SK-N-SH (cell line): ENCODE measurements at regions not wholly inside any gene's neighbourhood (a gene's known extent, or its start where the extent isn't known, plus 50 kb on each side); places are given as distances from the start of the nearest gene placed in this dataset.
"Not testable (repeated sequence)": the region's sequence is repeated elsewhere in the genome, so short reads cannot be mapped to it uniquely, and the experiment has no call there.

Experiments used
- CTCF ChIA-PET: fragments of 300-600, 350-600 bp; formaldehyde crosslinking; extraction: SDS; loops from one replicate; lab custom pipeline; 2021; lab: Yijun Ruan, JAX
- POLR2A ChIA-PET: fragments of 350-600 bp; sonication (Branson Sonifier 250); formaldehyde crosslinking; extraction: SDS; loops from one replicate; lab custom pipeline; 2020; ENCODE audit warnings: antibody characterized with exemption, inconsistent platforms; lab: Yijun Ruan, JAX
- DNase-seq: peaks from one replicate; pipeline ENCODE4 v3.0.0; 2012
- H2AFZ ChIP-seq: fragments of 200-600 bp; sonication (generic); 2 replicates; pipeline ENCODE4 v1.8.1; 2016; ENCODE audit warnings: antibody characterized with exemption, mild to moderate bottlenecking, low read depth
- H3F3A ChIP-seq: fragments of 200-600 bp; sonication (generic); replicated peaks from 2 replicates; pipeline ENCODE3; 2016; ENCODE audit warnings: antibody characterized with exemption, mild to moderate bottlenecking; ENCODE audit not compliant: insufficient read depth
- H3K27ac ChIP-seq, 2 experiments: fragments of 200-500 bp in 1 of 2; fragments of 200-600 bp in 1 of 2; sonication (Bioruptor generic) in 1 of 2; sonication (generic), shearing (Covaris generic) in 1 of 2; 2 replicates each; pipeline versions ENCODE4 v1.5.1 to v1.6.1; 2014 to 2016; ENCODE audit warnings: low read depth in 2 of 2, inconsistent platforms in 1 of 2, low read length in 1 of 2, mild to moderate bottlenecking in 1 of 2, mixed read lengths in 1 of 2
- H3K27me3 ChIP-seq: fragments of 200-600 bp; sonication (generic), shearing (Covaris generic); 2 replicates; pipeline ENCODE4 v1.6.1; 2016; ENCODE audit warnings: mixed run types; ENCODE audit not compliant: insufficient read depth
- H3K36me3 ChIP-seq, 2 experiments: fragments of 200-500 bp in 1 of 2; fragments of 200-600 bp in 1 of 2; sonication (Bioruptor generic) in 1 of 2; sonication (generic) in 1 of 2; replicated peaks in 1 of 2; 2 replicates each; pipeline versions ENCODE3 to v1.5.1; 2014 to 2016; ENCODE audit warnings: low read length in 1 of 2, mild to moderate bottlenecking in 1 of 2; ENCODE audit not compliant: insufficient read depth in 2 of 2, control insufficient read depth in 1 of 2
- H3K4me1 ChIP-seq, 2 experiments: fragments of 200-500 bp in 1 of 2; fragments of 200-600 bp in 1 of 2; sonication (Bioruptor generic) in 1 of 2; sonication (generic), shearing (Covaris generic) in 1 of 2; 2 replicates each; pipeline versions ENCODE4 v1.5.1 to v1.6.1; 2014 to 2016; ENCODE audit warnings: low read depth in 1 of 2, low read length in 1 of 2, mixed run types in 1 of 2; ENCODE audit not compliant: insufficient read depth in 2 of 2, control insufficient read depth in 1 of 2
- H3K4me2 ChIP-seq: fragments of 200-600 bp; sonication (generic), shearing (Covaris generic); 2 replicates; pipeline ENCODE4 v1.6.1; 2017; ENCODE audit warnings: mixed run types
- H3K4me3 ChIP-seq, 2 experiments: fragments of 200-500 bp in 1 of 2; fragments of 200-600 bp in 1 of 2; sonication (Bioruptor generic) in 1 of 2; sonication (generic), shearing (Covaris generic) in 1 of 2; 2 replicates each; pipeline versions ENCODE4 v1.5.1 to v1.8.1; 2014 to 2016; ENCODE audit warnings: low read depth in 2 of 2, inconsistent platforms in 1 of 2, low read length in 1 of 2, mild to moderate bottlenecking in 1 of 2, mixed read lengths in 1 of 2, moderate library complexity in 1 of 2
- H3K79me2 ChIP-seq: fragments of 200-600 bp; sonication (generic); 2 replicates; pipeline ENCODE4 v1.8.1; 2017; ENCODE audit warnings: mild to moderate bottlenecking; ENCODE audit not compliant: insufficient read depth
- H3K9ac ChIP-seq: fragments of 200-600 bp; sonication (generic); 2 replicates; pipeline ENCODE4 v1.6.1; 2017; ENCODE audit warnings: mixed run types
- H3K9me2 ChIP-seq: fragments of 200-600 bp; sonication (generic); 2 replicates; pipeline ENCODE4 v1.6.1; 2017; ENCODE audit warnings: mixed run types
- H3K9me3 ChIP-seq: fragments of 200-600 bp; sonication (generic); 2 replicates; pipeline ENCODE4 v1.6.1; 2017; ENCODE audit warnings: mixed run types, mild to moderate bottlenecking, moderate library complexity
- H4K20me1 ChIP-seq: fragments of 200-600 bp; sonication (generic); 2 replicates; pipeline ENCODE4 v1.6.1; 2017; ENCODE audit warnings: mild to moderate bottlenecking, mixed run types; ENCODE audit not compliant: insufficient read depth
- ELF1 ChIP-seq: IDR thresholded peaks from 2 replicates; pipeline ENCODE4 v1.4.0; 2012
- EZH2phosphoT487 ChIP-seq: fragments of 200-600 bp; sonication (generic); IDR thresholded peaks from 2 replicates; pipeline ENCODE4 v1.6.1; 2017; ENCODE audit warnings: low read depth, mixed run types, mild to moderate bottlenecking, antibody characterized with exemption, moderate library complexity, borderline replicate concordance
- FOSL2 ChIP-seq: IDR thresholded peaks from 2 replicates; pipeline ENCODE4 v1.4.0; 2012; ENCODE audit warnings: low read depth, mild to moderate bottlenecking, moderate library complexity, borderline replicate concordance
- FOXJ3 ChIP-seq: sonication (generic); formaldehyde crosslinking; IDR thresholded peaks from 2 replicates; pipeline ENCODE4 v1.5.1; 2020; ENCODE audit warnings: mild to moderate bottlenecking, missing genetic modification reagents
- GABPA ChIP-seq: IDR thresholded peaks from 2 replicates; pipeline ENCODE4 v1.4.0; 2012; ENCODE audit warnings: low read depth, mild to moderate bottlenecking
- JUND ChIP-seq: IDR thresholded peaks from 2 replicates; pipeline ENCODE4 v1.4.0; 2012
- MEF2A ChIP-seq: IDR thresholded peaks from 2 replicates; pipeline ENCODE4 v1.4.0; 2012; ENCODE audit warnings: low read depth, borderline replicate concordance
- RFX5 ChIP-seq: IDR thresholded peaks from 2 replicates; pipeline ENCODE4 v1.6.1; 2012; ENCODE audit warnings: mild to moderate bottlenecking, improper control_type of control experiment, low read length
- SMC3 ChIP-seq: IDR thresholded peaks from 2 replicates; pipeline ENCODE4 v1.6.1; 2012; ENCODE audit warnings: low read depth, low read length, improper control_type of control experiment
- TAF1 ChIP-seq: IDR thresholded peaks from 2 replicates; pipeline ENCODE4 v1.6.1; 2012; ENCODE audit warnings: low read depth, mild to moderate bottlenecking, low read length, moderate library complexity, borderline replicate concordance
- TCF12 ChIP-seq: IDR thresholded peaks from 2 replicates; pipeline ENCODE4 v1.4.0; 2012
- TEAD4 ChIP-seq: IDR thresholded peaks from 2 replicates; pipeline ENCODE4 v1.4.0; 2012; ENCODE audit warnings: mild to moderate bottlenecking, borderline replicate concordance; ENCODE audit not compliant: insufficient read depth
- WGBS: methylation state at CpG from one replicate; pipeline ENCODE4 v1.1.6; 2017; ENCODE audit warnings: low lambda C conversion rate; 5-methylcytosine and 5-hydroxymethylcytosine counted together
- TF ChIP-seq, protein P1 (sequence below): IDR thresholded peaks from 2 replicates; pipeline ENCODE4 v1.4.0; 2012; ENCODE audit warnings: low read depth

- H3K36me3 ChIP-seq, POLR2A ChIA-PET, H3K4me2 ChIP-seq, H3K9me2 ChIP-seq, H2AFZ ChIP-seq, H3K9me3 ChIP-seq, H3K27ac ChIP-seq, H3K4me1 ChIP-seq, H3F3A ChIP-seq, H3K9ac ChIP-seq, H3K4me3 ChIP-seq, DNase-seq, H3K79me2 ChIP-seq, CTCF ChIA-PET, H4K20me1 ChIP-seq, H3K27me3 ChIP-seq: not testable (repeated sequence)
- WGBS, result 74% methylated on average over 12 of the region's 19 CpGs
Observed at GRCh38 chr2:66632882-66633281, 198.0 kb downstream of the MEIS1 start.

DNA sequence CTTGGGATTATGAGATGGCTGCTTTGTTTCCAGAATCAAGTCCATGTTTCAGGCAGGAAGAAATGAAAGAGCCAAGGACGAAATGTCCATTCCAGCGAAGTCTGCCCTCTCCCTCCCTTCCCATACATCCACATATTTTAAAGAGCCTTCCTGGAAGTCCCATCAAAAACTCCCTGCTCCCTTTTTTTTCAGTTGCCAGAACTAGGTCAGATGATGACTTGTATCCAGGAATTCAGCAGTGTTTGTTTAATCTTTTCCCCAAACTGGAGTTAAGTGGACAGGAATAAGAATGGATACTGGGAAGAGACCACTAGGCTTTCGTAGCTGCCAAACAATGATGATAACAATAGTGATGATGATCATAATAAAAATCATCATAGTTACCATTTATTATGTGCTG lies 198.7 kb downstream of the MEIS1 start:
- Histone ChIP-seq H3K79me2 (no peaks in the 10 kb centered on the region), H4K20me1 (no peaks in the 10 kb centered on the region), H3K9ac (no peak overlapping the region), H3K9me2 (no peaks in the 10 kb centered on the region), H2AFZ (no peak overlapping the region), H3K4me3 (no peak overlapping the region), H3F3A (no peaks in the 10 kb centered on the region), H3K36me3 (no peaks in the 10 kb centered on the region), H3K4me1 (no peaks in the 10 kb centered on the region), H3K27ac (no peak overlapping the region), H3K9me3 (no peaks in the 10 kb centered on the region), H3K27me3 (no peaks in the 10 kb centered on the region), H3K4me2 (no peak overlapping the region)
- TF ChIP-seq MEF2A (no peak), TEAD4 (no peak)
- TF ChIP-seq, protein P1, sequence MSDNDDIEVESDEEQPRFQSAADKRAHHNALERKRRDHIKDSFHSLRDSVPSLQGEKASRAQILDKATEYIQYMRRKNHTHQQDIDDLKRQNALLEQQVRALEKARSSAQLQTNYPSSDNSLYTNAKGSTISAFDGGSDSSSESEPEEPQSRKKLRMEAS, result no peak
- WGBS, result 48% methylated on average over 3 of the region's 3 CpGs
- no peak for DNase-seq
- CTCF ChIA-PET, result no interaction called here
- POLR2A ChIA-PET, result no interaction called here

DNA sequence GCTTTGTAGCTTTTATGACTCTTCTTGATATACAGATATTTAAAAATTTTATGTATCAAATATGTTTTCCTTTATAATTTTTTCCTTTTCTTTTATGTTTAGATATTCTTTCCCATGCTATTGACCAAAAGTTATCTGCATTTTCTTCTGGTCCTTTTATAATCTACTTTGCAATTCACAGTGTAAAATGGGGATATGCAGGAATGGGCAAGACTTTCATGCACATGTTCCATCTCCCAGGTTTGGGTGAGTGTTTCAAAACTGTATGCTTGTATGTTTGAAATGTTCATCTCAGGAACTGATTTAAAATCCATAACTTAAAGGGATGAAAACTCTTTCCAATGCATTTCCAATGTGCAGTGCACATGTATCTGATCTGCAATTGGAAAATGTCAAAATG lies 199.9 kb downstream of the MEIS1 start:
- Histone ChIP-seq H3K27ac (no peak overlapping the region), H3K9ac (no peak overlapping the region), H3F3A (no peaks in the 10 kb centered on the region), H3K79me2 (no peaks in the 10 kb centered on the region), H4K20me1 (no peaks in the 10 kb centered on the region), H3K9me3 (no peaks in the 10 kb centered on the region), H3K36me3 (no peaks in the 10 kb centered on the region), H3K27me3 (no peaks in the 10 kb centered on the region), H3K4me1 (no peaks in the 10 kb centered on the region), H3K4me2 (no peak overlapping the region), H3K4me3 (no peak overlapping the region), H3K9me2 (no peaks in the 10 kb centered on the region), H2AFZ (no peak overlapping the region)
- ChIA-PET POLR2A (no interaction called here), CTCF (no interaction called here)
- no peak for TF ChIP-seq FOSL2
- no peak for TF ChIP-seq SMC3
- no peak for TF ChIP-seq GABPA
- no peak for TF ChIP-seq MEF2A
- no peak for TF ChIP-seq TCF12
- no peak for TF ChIP-seq JUND
- no peak for TF ChIP-seq EZH2phosphoT487
- no peak for TF ChIP-seq RFX5
- no peak for TF ChIP-seq TAF1
- TF ChIP-seq, protein P1, result no peak
- TF ChIP-seq FOXJ3, result no peak
- no peak for TF ChIP-seq ELF1
- no peak for DNase-seq
